HG03342 (cell line): ENCODE measurements at regions not wholly inside any gene's neighbourhood (a gene's known extent, or its start where the extent isn't known, plus 50 kb on each side); places are given as distances from the start of the nearest gene placed in this dataset.
"Not testable (repeated sequence)": the region's sequence is repeated elsewhere in the genome, so short reads cannot be mapped to it uniquely, and the experiment has no call there.

Experiments
- ATAC-seq: cut with Tn5 transposase; IDR thresholded peaks from one replicate; pipeline ENCODE4 v1.9.1; 2021; ENCODE audit warnings: mild to moderate bottlenecking, moderate library complexity; ENCODE audit not compliant: unreplicated experiment

GRCh38 chr20:4322499-4322898 lies 73.4 kb upstream of the ADRA1D start:
- no peak for ATAC-seq

- no peak for ATAC-seq
These were observed 71.2 kb upstream of the ADRA1D start for GRCh38 chr20:4320291-4320690.

- no peak for ATAC-seq
These were observed 69.8 kb upstream of the ADRA1D start for GRCh38 chr20:4318891-4319290.

- ATAC-seq = not testable (repeated sequence)
These were observed 61.5 kb upstream of the ADRA1D start for GRCh38 chr20:4310616-4311015.

- no peak for ATAC-seq
These were observed 57.1 kb upstream of the ADRA1D start for GRCh38 chr20:4306206-4306605.

GRCh38 chr20:4305091-4305490 lies 56.0 kb upstream of the ADRA1D start:
- no peak for ATAC-seq

- no peak for ATAC-seq
These were observed 55.5 kb upstream of the ADRA1D start for GRCh38 chr20:4304601-4305000.

GRCh38 chr20:4303136-4303535 lies 54.0 kb upstream of the ADRA1D start:
- ATAC-seq = no peak

GRCh38 chr20:4300921-4301320 lies 51.8 kb upstream of the ADRA1D start:
- ATAC-seq = no peak

GRCh38 chr20:4300401-4300800 lies 51.3 kb upstream of the ADRA1D start:
- ATAC-seq = no peak

GRCh38 chr20:4299773-4300172 lies 50.7 kb upstream of the ADRA1D start:
- no peak for ATAC-seq

- no peak for ATAC-seq
These were observed 50.1 kb upstream of the ADRA1D start for GRCh38 chr20:4299216-4299615.
